Epidermal melanocyte (primary cell): ENCODE measurements at regions not wholly inside any gene's neighbourhood (a gene's known extent, or its start where the extent isn't known, plus 50 kb on each side); places are given as distances from the start of the nearest gene placed in this dataset.
A peak's percentile ranks its signal among the peaks of the same experiment; 100 is the strongest.

Experiments used
- DNase-seq: peaks from one replicate; pipeline ENCODE4 v3.0.0; 2011; ENCODE audit warnings: low spot score; ENCODE audit not compliant: insufficient read length

- DNase-seq, result no peak
Measured at GRCh38 chr6:25219216-25219916, 59.8 kb upstream of the CARMIL1 start.

GRCh38 chr6:25219917-25220278 is 59.3 kb upstream of the CARMIL1 start:
- no peak for DNase-seq

GRCh38 chr6:25220857-25221256 is 58.3 kb upstream of the CARMIL1 start:
- DNase-seq, result no peak

- no peak for DNase-seq
Measured at GRCh38 chr6:25222006-25222678, 57.0 kb upstream of the CARMIL1 start.

- peak; percentile 71 for DNase-seq
Measured at GRCh38 chr6:25223490-25223991, 55.6 kb upstream of the CARMIL1 start.

- no peak for DNase-seq
Measured at GRCh38 chr6:25224242-25224641, 54.9 kb upstream of the CARMIL1 start.

- no peak for DNase-seq
Measured at GRCh38 chr6:25227854-25228253, 51.3 kb upstream of the CARMIL1 start.
